ENCODE measurements at regions not wholly inside any gene's neighbourhood (a gene's known extent, or its start where the extent isn't known, plus 50 kb on each side); places are given as distances from the start of the nearest gene placed in this dataset.

GRCh38 chr15:38921471-38921870 is 356.9 kb upstream of the RASGRP1 start:
- no peaks in the 10 kb centered on the region for H3K9me3 ChIP-seq (ENCODE audit: control insufficient read depth in 4 of 4, insufficient read depth in 3 of 4, low read length in 3 of 4)
- TF ChIP-seq, protein P1, sequence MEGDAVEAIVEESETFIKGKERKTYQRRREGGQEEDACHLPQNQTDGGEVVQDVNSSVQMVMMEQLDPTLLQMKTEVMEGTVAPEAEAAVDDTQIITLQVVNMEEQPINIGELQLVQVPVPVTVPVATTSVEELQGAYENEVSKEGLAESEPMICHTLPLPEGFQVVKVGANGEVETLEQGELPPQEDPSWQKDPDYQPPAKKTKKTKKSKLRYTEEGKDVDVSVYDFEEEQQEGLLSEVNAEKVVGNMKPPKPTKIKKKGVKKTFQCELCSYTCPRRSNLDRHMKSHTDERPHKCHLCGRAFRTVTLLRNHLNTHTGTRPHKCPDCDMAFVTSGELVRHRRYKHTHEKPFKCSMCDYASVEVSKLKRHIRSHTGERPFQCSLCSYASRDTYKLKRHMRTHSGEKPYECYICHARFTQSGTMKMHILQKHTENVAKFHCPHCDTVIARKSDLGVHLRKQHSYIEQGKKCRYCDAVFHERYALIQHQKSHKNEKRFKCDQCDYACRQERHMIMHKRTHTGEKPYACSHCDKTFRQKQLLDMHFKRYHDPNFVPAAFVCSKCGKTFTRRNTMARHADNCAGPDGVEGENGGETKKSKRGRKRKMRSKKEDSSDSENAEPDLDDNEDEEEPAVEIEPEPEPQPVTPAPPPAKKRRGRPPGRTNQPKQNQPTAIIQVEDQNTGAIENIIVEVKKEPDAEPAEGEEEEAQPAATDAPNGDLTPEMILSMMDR (IDR thresholded peaks at IDR 0.05; ENCODE audit: control extremely low read depth, extremely low read depth), result no peak
- H3K27ac ChIP-seq (ENCODE audit: low read depth in 1 of 2, low read length in 1 of 2), result no peak overlapping the region
- H3K4me3 ChIP-seq, result no peak overlapping the region
- DNase-seq, result no peak
- H3K9ac ChIP-seq (ENCODE audit: insufficient read depth in 1 of 2, low read length in 2 of 2), result no peak overlapping the region
- 79 to 82% methylated on average over 2 of the region's 2 CpGs for WGBS, 2 donors
- no peaks in the 10 kb centered on the region for H3K4me1 ChIP-seq (ENCODE audit: control insufficient read depth in 5 of 5, insufficient read depth in 5 of 5, low read length in 5 of 5)
- ATAC-seq (ENCODE audit: insufficient read depth, low FRiP score), result no peak
- H3K27me3 ChIP-seq (ENCODE audit: control insufficient read depth in 3 of 3, insufficient read depth in 3 of 3, low read length in 2 of 3), result no peaks in the 10 kb centered on the region
- H3K36me3 ChIP-seq (ENCODE audit: control insufficient read depth in 4 of 4, insufficient read depth in 4 of 4, low read length in 4 of 4), result no peaks in the 10 kb centered on the region

- H3K36me3 ChIP-seq (ENCODE audit: control insufficient read depth in 4 of 4, insufficient read depth in 4 of 4, low read length in 4 of 4), result no peaks in the 10 kb centered on the region
- ATAC-seq (ENCODE audit: insufficient read depth, low FRiP score) (no peak), DNase-seq (no peak)
- no peaks in the 10 kb centered on the region for H3K27me3 ChIP-seq (ENCODE audit: control insufficient read depth in 3 of 3, insufficient read depth in 3 of 3, low read length in 2 of 3)
- H3K27ac ChIP-seq (ENCODE audit: low read depth in 1 of 2, low read length in 1 of 2), result no peak overlapping the region
- H3K9ac ChIP-seq (ENCODE audit: insufficient read depth in 1 of 2, low read length in 2 of 2), result no peak overlapping the region
- WGBS, 2 donors, result 63 to 80% methylated on average over 1 of the region's 1 CpG
- no peak overlapping the region for H3K4me3 ChIP-seq
- TF ChIP-seq, protein P1 (IDR thresholded peaks at IDR 0.05; ENCODE audit: control extremely low read depth, extremely low read depth), result no peak
- no peaks in the 10 kb centered on the region for H3K4me1 ChIP-seq (ENCODE audit: control insufficient read depth in 5 of 5, insufficient read depth in 5 of 5, low read length in 5 of 5)
- no peaks in the 10 kb centered on the region for H3K9me3 ChIP-seq (ENCODE audit: control insufficient read depth in 4 of 4, insufficient read depth in 3 of 4, low read length in 3 of 4)
Measured at GRCh38 chr15:38928431-38928830, 363.8 kb upstream of the RASGRP1 start.

DNA sequence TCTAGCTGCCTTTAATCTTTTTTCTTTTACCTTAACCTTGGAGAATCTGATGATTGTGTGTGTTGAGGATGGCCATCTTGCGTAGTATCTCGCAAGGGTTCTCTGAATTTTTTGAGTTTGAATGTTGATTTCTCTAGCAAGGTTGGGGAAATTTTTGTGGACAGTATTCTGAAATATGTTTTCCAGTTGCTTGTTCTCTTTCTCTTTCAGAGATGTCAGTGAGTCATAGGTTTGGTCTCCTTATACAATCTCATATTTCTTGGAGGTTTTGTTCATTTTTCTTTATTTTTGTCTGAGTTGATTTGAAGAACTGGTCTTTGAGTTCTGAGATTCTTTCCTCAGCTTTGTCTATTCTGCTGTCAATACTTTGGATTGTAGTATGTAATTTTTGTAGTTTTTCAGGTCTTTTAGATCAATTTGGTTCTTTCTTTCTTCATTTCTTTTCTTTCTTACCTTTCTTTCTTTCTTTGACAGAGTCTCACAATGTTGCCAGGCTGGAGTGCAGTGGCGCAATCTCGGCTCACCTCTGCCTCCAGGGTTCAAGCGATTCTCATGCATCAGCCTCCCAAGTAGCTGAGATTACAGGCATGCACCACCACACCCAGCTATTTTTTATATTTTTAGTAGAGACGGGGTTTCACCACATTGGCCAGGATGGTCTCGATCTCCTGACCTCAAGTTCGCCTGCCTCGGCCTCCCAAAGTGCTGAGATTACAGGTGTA is 366.4 kb upstream of the RASGRP1 start:
- Histone ChIP-seq H3K27me3 (ENCODE audit: control insufficient read depth in 3 of 3, insufficient read depth in 3 of 3, low read length in 2 of 3) (no peaks in the 10 kb centered on the region), H3K4me3 (no peak overlapping the region), H3K4me1 (ENCODE audit: control insufficient read depth in 5 of 5, insufficient read depth in 5 of 5, low read length in 5 of 5) (no peaks in the 10 kb centered on the region), H3K9ac (ENCODE audit: insufficient read depth in 1 of 2, low read length in 2 of 2) (no peak overlapping the region), H3K36me3 (ENCODE audit: control insufficient read depth in 4 of 4, insufficient read depth in 4 of 4, low read length in 4 of 4) (no peaks in the 10 kb centered on the region), H3K27ac (ENCODE audit: low read depth in 1 of 2, low read length in 1 of 2) (no peak overlapping the region), H3K9me3 (ENCODE audit: control insufficient read depth in 4 of 4, insufficient read depth in 3 of 4, low read length in 3 of 4) (peaks cover 0 to 2% (median 0%) of the 10 kb centered on the region in 4 donors)
- 95 to 96% methylated on average over 9 of the region's 9 CpGs for WGBS, 2 donors
- ATAC-seq (ENCODE audit: insufficient read depth, low FRiP score), result no peak
- no peak for DNase-seq
- TF ChIP-seq, protein P1 (IDR thresholded peaks at IDR 0.05; ENCODE audit: control extremely low read depth, extremely low read depth), result no peak
